Fibroblast of lung (primary cell): ENCODE measurements at regions not wholly inside any gene's neighbourhood (a gene's known extent, or its start where the extent isn't known, plus 50 kb on each side); places are given as distances from the start of the nearest gene placed in this dataset.

Experiments used
- DNase-seq, 2 donors: peaks; one replicate each; pipeline versions ENCODE4 v3.0.0 to v3.0.0-alpha.2; 2010; ENCODE audit warnings: low read depth in 2 of 2
- H2AFZ ChIP-seq: 2 replicates; pipeline ENCODE4 v1.5.1; 2012; ENCODE audit warnings: low read length, control low read depth, inconsistent platforms
- H3K27ac ChIP-seq: 2 replicates; pipeline ENCODE4 v1.5.1; 2011; ENCODE audit warnings: low read length, control low read depth; ENCODE audit not compliant: insufficient read depth
- H3K27me3 ChIP-seq: 2 replicates; pipeline ENCODE4 v1.5.1; 2011; ENCODE audit warnings: mild to moderate bottlenecking, low read length; ENCODE audit not compliant: control insufficient read depth, insufficient read depth
- H3K36me3 ChIP-seq: 2 replicates; pipeline ENCODE4 v1.5.1; 2011; ENCODE audit warnings: low read length; ENCODE audit not compliant: control insufficient read depth, insufficient read depth
- H3K4me1 ChIP-seq: 2 replicates; pipeline ENCODE4 v1.5.1; 2011; ENCODE audit warnings: low read length; ENCODE audit not compliant: control insufficient read depth, insufficient read depth; ENCODE audit errors: extremely low read depth
- H3K4me2 ChIP-seq: 2 replicates; pipeline ENCODE4 v1.5.1; 2011; ENCODE audit warnings: low read length, control low read depth; ENCODE audit not compliant: insufficient read depth; ENCODE audit errors: extremely low read depth
- H3K4me3 ChIP-seq, 4 experiments: fragments of 200-600 bp in 1 of 4; sonication (generic) in 1 of 4; replicated peaks in 1 of 4; 2 replicates each; pipeline ENCODE4 v1.5.1; 2011 to 2016; ENCODE audit warnings: low read length in 4 of 4, low read depth in 3 of 4, mild to moderate bottlenecking in 3 of 4, control low read depth in 2 of 4, inconsistent platforms in 1 of 4, mixed read lengths in 1 of 4; ENCODE audit not compliant: insufficient read depth in 1 of 4; ENCODE audit errors: control extremely low read depth in 1 of 4
- H3K79me2 ChIP-seq: 2 replicates; pipeline ENCODE4 v1.5.1; 2012; ENCODE audit warnings: mild to moderate bottlenecking, low read length, inconsistent platforms; ENCODE audit not compliant: control insufficient read depth, insufficient read depth
- H3K9ac ChIP-seq: 2 replicates; pipeline ENCODE4 v1.5.1; 2011; ENCODE audit warnings: mild to moderate bottlenecking, low read length, control low read depth; ENCODE audit not compliant: insufficient read depth
- H3K9me3 ChIP-seq: 2 replicates; pipeline ENCODE4 v1.5.1; 2012; ENCODE audit warnings: low read depth, low read length; ENCODE audit not compliant: control insufficient read depth, insufficient read depth
- H4K20me1 ChIP-seq: 2 replicates; pipeline ENCODE4 v1.5.1; 2011; ENCODE audit warnings: low read length; ENCODE audit not compliant: control insufficient read depth, insufficient read depth; ENCODE audit errors: extremely low read depth
- CTCF ChIP-seq, 2 donors: IDR thresholded peaks in 1 of 2; conservative IDR thresholded peaks in 1 of 2; 1 replicate in 1 of 2; 2 replicates in 1 of 2; pipeline ENCODE4 v1.5.1; 2011 to 2012; ENCODE audit warnings: low read length in 2 of 2, control low read depth in 1 of 2, inconsistent platforms in 1 of 2, low read depth in 1 of 2, mild to moderate bottlenecking in 1 of 2
- EZH2 ChIP-seq: IDR thresholded peaks from 2 replicates; pipeline ENCODE4 v1.5.1; 2012; ENCODE audit warnings: low read length, control low read depth, mild to moderate bottlenecking; ENCODE audit errors: missing control alignments

GRCh38 chr20:17858450-17859001 is 110.1 kb downstream of the SNX5 start:
- DNase-seq: no peak
- no peak overlapping the region for H3K4me2 ChIP-seq
- H2AFZ ChIP-seq: no peak overlapping the region
- no peaks in the 10 kb centered on the region for H4K20me1 ChIP-seq
- no peaks in the 10 kb centered on the region for H3K27me3 ChIP-seq
- no peaks in the 10 kb centered on the region for H3K36me3 ChIP-seq
- no peak overlapping the region for H3K9ac ChIP-seq
- peaks cover 10% of the 10 kb centered on the region for H3K4me1 ChIP-seq
- no peak for TF ChIP-seq CTCF (conservative IDR thresholded peaks at IDR 0.05 in 1 of 2, IDR thresholded peaks at IDR 0.05 in 1 of 2; ENCODE audit: low read depth in 1 of 2, low read length in 2 of 2)
- no peak for TF ChIP-seq EZH2
- no peak overlapping the region for H3K4me3 ChIP-seq
- no peaks in the 10 kb centered on the region for H3K79me2 ChIP-seq
- H3K27ac ChIP-seq: no peak overlapping the region
- H3K9me3 ChIP-seq: no peaks in the 10 kb centered on the region

DNA sequence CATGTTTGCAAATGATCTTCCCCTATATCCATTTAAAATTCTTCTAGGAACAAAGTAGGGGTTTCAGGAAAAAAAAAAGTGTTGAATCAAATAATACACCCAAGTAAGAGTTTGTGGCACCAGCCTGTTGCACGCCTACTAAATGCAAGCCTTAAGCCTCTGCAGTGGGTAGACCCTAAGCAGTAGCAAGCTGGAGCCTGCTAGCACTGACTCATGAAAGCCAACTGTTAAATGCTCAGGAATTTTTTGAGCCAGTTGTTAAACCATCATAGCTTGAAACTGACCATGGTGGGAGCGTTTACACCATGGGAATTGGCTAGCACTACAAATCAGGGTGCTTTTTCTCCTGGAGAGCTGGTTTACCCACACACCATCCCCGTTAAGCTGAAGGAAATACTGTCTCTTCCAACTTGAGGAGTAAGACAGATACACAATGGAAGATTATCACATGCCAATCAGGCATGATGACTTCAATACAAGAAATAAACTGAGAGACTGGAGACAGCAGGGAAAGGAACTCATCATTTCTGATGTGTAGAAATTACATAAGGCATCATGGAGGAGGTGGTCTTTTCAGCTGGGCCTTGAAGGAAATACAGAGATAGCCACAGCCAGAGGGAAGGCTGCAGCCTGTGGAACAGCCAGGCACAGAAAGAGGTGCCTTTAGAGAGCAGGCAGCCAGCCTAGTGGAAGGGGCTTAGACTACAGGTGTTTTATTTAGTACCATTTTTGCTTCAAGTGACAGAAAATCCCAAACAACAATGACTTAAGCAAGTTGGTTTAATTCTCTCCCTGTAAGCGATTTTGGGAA is 110.8 kb downstream of the SNX5 start:
- H2AFZ ChIP-seq: no peak overlapping the region
- no peak overlapping the region for H3K4me3 ChIP-seq
- no peaks in the 10 kb centered on the region for H4K20me1 ChIP-seq
- no peak overlapping the region for H3K9ac ChIP-seq
- no peaks in the 10 kb centered on the region for H3K79me2 ChIP-seq
- H3K36me3 ChIP-seq: no peaks in the 10 kb centered on the region
- no peaks in the 10 kb centered on the region for H3K27me3 ChIP-seq
- H3K9me3 ChIP-seq: no peaks in the 10 kb centered on the region
- no peak overlapping the region for H3K4me2 ChIP-seq
- no peak for DNase-seq
- TF ChIP-seq CTCF (conservative IDR thresholded peaks at IDR 0.05 in 1 of 2, IDR thresholded peaks at IDR 0.05 in 1 of 2; ENCODE audit: low read depth in 1 of 2, low read length in 2 of 2): no peak
- TF ChIP-seq EZH2: no peak
- H3K27ac ChIP-seq: no peak overlapping the region
- peaks cover 10% of the 10 kb centered on the region for H3K4me1 ChIP-seq

DNA sequence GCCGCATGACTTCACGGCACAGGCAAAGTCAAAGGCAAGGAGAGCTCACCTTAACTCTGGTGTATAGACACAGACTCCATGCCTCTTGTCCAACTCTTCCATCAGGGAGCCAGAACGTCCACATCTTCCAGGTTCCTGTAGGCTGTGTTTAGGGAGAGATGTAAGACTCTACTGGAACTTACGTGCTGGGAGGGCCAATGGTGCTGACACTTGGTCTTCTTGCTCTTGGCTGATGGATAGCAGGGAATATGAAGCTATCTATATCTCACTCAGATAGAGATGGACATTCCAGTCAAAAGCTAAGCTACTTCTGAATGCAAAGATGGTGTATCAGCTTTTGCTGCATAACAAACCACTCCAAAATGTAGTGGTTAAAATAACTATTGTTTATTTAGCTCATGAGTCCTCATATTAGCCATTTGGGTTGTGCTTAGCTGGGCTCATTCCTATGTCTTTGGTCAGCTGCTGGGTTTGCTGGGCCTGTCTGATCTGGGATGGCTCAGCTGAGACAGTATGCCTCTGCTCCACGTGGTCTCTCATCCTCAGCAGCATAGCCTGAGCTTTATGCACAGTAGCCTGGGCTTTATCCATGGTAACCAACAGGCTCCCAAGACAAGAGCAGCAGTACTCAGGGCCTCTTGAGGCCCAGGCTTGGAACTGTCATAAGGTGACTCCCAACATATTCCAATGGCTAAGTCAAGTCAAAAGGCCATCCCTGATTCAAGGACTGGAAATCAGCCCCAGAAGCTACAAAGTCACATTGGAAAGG is 111.6 kb downstream of the SNX5 start:
- H3K36me3 ChIP-seq: no peaks in the 10 kb centered on the region
- no peak overlapping the region for H3K4me3 ChIP-seq
- H3K9me3 ChIP-seq: no peaks in the 10 kb centered on the region
- H3K79me2 ChIP-seq: no peaks in the 10 kb centered on the region
- H3K9ac ChIP-seq: no peak overlapping the region
- no peak overlapping the region for H3K27ac ChIP-seq
- no peak overlapping the region for H2AFZ ChIP-seq
- H3K4me2 ChIP-seq: no peak overlapping the region
- H3K4me1 ChIP-seq: peaks cover 10% of the 10 kb centered on the region
- no peaks in the 10 kb centered on the region for H3K27me3 ChIP-seq
- no peaks in the 10 kb centered on the region for H4K20me1 ChIP-seq
- no peak for DNase-seq
- no peak for TF ChIP-seq CTCF (conservative IDR thresholded peaks at IDR 0.05 in 1 of 2, IDR thresholded peaks at IDR 0.05 in 1 of 2; ENCODE audit: low read depth in 1 of 2, low read length in 2 of 2)
- no peak for TF ChIP-seq EZH2
